Ramos (cell line): ENCODE measurements at regions not wholly inside any gene's neighbourhood (a gene's known extent, or its start where the extent isn't known, plus 50 kb on each side); places are given as distances from the start of the nearest gene placed in this dataset.

Experiments used
- in situ Hi-C: fragments of 300-500 bp; cut with MboI; formaldehyde crosslinking; loops from one replicate; pipeline ENCODE4 v1.14.3; 2022; ENCODE audit warnings: low sequenced_read_pairs; ENCODE audit not compliant: unreplicated experiment

GRCh38 chr9:108158236-108158995 is 668.8 kb upstream of the KLF4 start:
- in situ Hi-C loops: no loop called here

GRCh38 chr9:108156270-108156998 is 666.9 kb upstream of the KLF4 start:
- in situ Hi-C loops: no loop called here

GRCh38 chr9:108153416-108153815 is 663.8 kb upstream of the KLF4 start:
- in situ Hi-C loops: no loop called here

GRCh38 chr9:108150736-108151586 is 661.4 kb upstream of the KLF4 start:
- in situ Hi-C loops: no loop called here

GRCh38 chr9:108149326-108149725 is 659.8 kb upstream of the KLF4 start:
- in situ Hi-C loops: no loop called here

- in situ Hi-C loops: no loop called here
Measured at GRCh38 chr9:108142504-108143201, 653.1 kb upstream of the KLF4 start.

- in situ Hi-C loops: no loop called here
Measured at GRCh38 chr9:108142142-108142503, 652.6 kb upstream of the KLF4 start.

GRCh38 chr9:108139900-108140299 is 650.3 kb upstream of the KLF4 start:
- in situ Hi-C loops: no loop called here

- in situ Hi-C loops: no loop called here
Measured at GRCh38 chr9:108138516-108138915, 648.9 kb upstream of the KLF4 start.

GRCh38 chr9:108136656-108137055 is 647.1 kb upstream of the KLF4 start:
- in situ Hi-C loops: no loop called here

GRCh38 chr9:108134486-108135128 is 645.0 kb upstream of the KLF4 start:
- in situ Hi-C loops: no loop called here

- in situ Hi-C loops: no loop called here
Measured at GRCh38 chr9:108133680-108134079, 644.1 kb upstream of the KLF4 start.

GRCh38 chr9:108133101-108133500 is 643.5 kb upstream of the KLF4 start:
- in situ Hi-C loops: no loop called here

- in situ Hi-C loops: no loop called here
Measured at GRCh38 chr9:108130905-108131304, 641.3 kb upstream of the KLF4 start.

GRCh38 chr9:108125625-108126024 is 636.1 kb upstream of the KLF4 start:
- in situ Hi-C loops: no loop called here

- in situ Hi-C loops: no loop called here
Measured at GRCh38 chr9:108119530-108120113, 630.1 kb upstream of the KLF4 start.

- in situ Hi-C loops: no loop called here
Measured at GRCh38 chr9:108117795-108118194, 628.2 kb upstream of the KLF4 start.

- in situ Hi-C loops: no loop called here
Measured at GRCh38 chr9:108117306-108117705, 627.7 kb upstream of the KLF4 start.

- in situ Hi-C loops: no loop called here
Measured at GRCh38 chr9:108113596-108113995, 624.0 kb upstream of the KLF4 start.
